ENCODE measurements at regions not wholly inside any gene's neighbourhood (a gene's known extent, or its start where the extent isn't known, plus 50 kb on each side); places are given as distances from the start of the nearest gene placed in this dataset.

GRCh38 chr12:124517260-124518050 lies 50.0 kb downstream of the NCOR2 start:
- DNase-seq, result peak in 49 of 56 donors; percentile 27 to 80 (median 64)

- no peak for DNase-seq
These were observed 50.6 kb downstream of the NCOR2 start for GRCh38 chr12:124516850-124517249.

- DNase-seq, result peak in 14 of 56 donors; percentile 15 to 58 (median 30)
These were observed 51.4 kb downstream of the NCOR2 start for GRCh38 chr12:124515981-124516380.

- DNase-seq, result no peak
These were observed 52.1 kb downstream of the NCOR2 start for GRCh38 chr12:124514996-124515932.

GRCh38 chr12:124514145-124514995 lies 53.0 kb downstream of the NCOR2 start:
- DNase-seq, result no peak

- no peak for DNase-seq
These were observed 54.0 kb downstream of the NCOR2 start for GRCh38 chr12:124513297-124513867.

- DNase-seq, result peak in 53 of 56 donors; percentile 9 to 96 (median 76)
These were observed 54.6 kb downstream of the NCOR2 start for GRCh38 chr12:124512667-124513296.

- DNase-seq, result no peak
These were observed 56.0 kb downstream of the NCOR2 start for GRCh38 chr12:124511259-124511985.

- DNase-seq, result peak in 30 of 56 donors; percentile 11 to 77 (median 52)
These were observed 57.0 kb downstream of the NCOR2 start for GRCh38 chr12:124510301-124510970.

- peak in 44 of 56 donors; percentile 14 to 76 (median 48) for DNase-seq
These were observed 57.6 kb downstream of the NCOR2 start for GRCh38 chr12:124509676-124510300.

GRCh38 chr12:124509300-124509675 lies 58.1 kb downstream of the NCOR2 start:
- no peak for DNase-seq

- DNase-seq, result no peak
These were observed 58.9 kb downstream of the NCOR2 start for GRCh38 chr12:124508381-124509079.

GRCh38 chr12:124507188-124508109 lies 60.0 kb downstream of the NCOR2 start:
- no peak for DNase-seq

- no peak for DNase-seq
These were observed 60.6 kb downstream of the NCOR2 start for GRCh38 chr12:124506832-124507153.

GRCh38 chr12:124506145-124506831 lies 61.1 kb downstream of the NCOR2 start:
- DNase-seq, result peak in 9 of 56 donors; percentile 20 to 60 (median 32)
